Upper lobe of left lung (tissue), 6 donors: ENCODE measurements at regions not wholly inside any gene's neighbourhood (a gene's known extent, or its start where the extent isn't known, plus 50 kb on each side); places are given as distances from the start of the nearest gene placed in this dataset.

ENCODE experiments used
- ATAC-seq, 2 donors: fragments of 200-7000 bp; cut with Tn5 transposase; one replicate each; pipeline ENCODE4 v1.9.1; 2022; ENCODE audit warnings: mild to moderate bottlenecking in 2 of 2, moderate library complexity in 2 of 2; ENCODE audit not compliant: low FRiP score in 2 of 2
- DNase-seq, 2 donors: peaks; one replicate each; pipeline ENCODE4 v3.0.0-alpha.2; 2019 to 2020
- H3K27ac ChIP-seq, 4 donors: fragments of 200-600 bp; sonication (generic); one replicate each; pipeline ENCODE4 v1.5.1; 2016 to 2019
- H3K27me3 ChIP-seq, 4 donors: fragments of 200-600 bp; sonication (generic); one replicate each; pipeline ENCODE4 v1.5.1; 2017 to 2019
- H3K36me3 ChIP-seq, 4 donors: fragments of 200-600 bp; sonication (generic); one replicate each; pipeline ENCODE4 v1.5.1; 2016 to 2019
- H3K4me1 ChIP-seq, 4 donors: fragments of 200-600 bp; sonication (generic); one replicate each; pipeline ENCODE4 v1.5.1; 2018 to 2019
- H3K4me3 ChIP-seq, 4 donors: fragments of 200-600 bp; sonication (generic); one replicate each; pipeline ENCODE4 v1.5.1; 2017 to 2019; ENCODE audit warnings: mild to moderate bottlenecking in 2 of 4, moderate library complexity in 1 of 4
- H3K9me3 ChIP-seq, 4 donors: fragments of 200-600 bp; sonication (generic); one replicate each; pipeline ENCODE4 v1.5.1; 2018 to 2019
- CTCF ChIP-seq, 6 experiments: fragments of 450-650 bp in 4 of 6; fragments of 200-600 bp in 2 of 6; sonication (generic) in 2 of 6; IDR thresholded peaks; one replicate each; pipeline ENCODE4 v1.5.1; 2016 to 2019; ENCODE audit warnings: antibody characterized with exemption in 6 of 6
- EP300 ChIP-seq, 4 donors: sonication (generic); formaldehyde crosslinking; IDR thresholded peaks; one replicate each; pipeline ENCODE4 v1.5.1; 2017; ENCODE audit warnings: antibody characterized with exemption in 4 of 4, control low read depth in 2 of 4
- POLR2A ChIP-seq, 4 donors: fragments of 450-650 bp; IDR thresholded peaks; one replicate each; pipeline ENCODE4 v1.5.1; 2016 to 2017; ENCODE audit warnings: antibody characterized with exemption in 4 of 4, mild to moderate bottlenecking in 2 of 4
- POLR2AphosphoS5 ChIP-seq, 2 donors: sonication (generic); formaldehyde crosslinking; IDR thresholded peaks; one replicate each; pipeline ENCODE4 v1.5.1; 2017; ENCODE audit warnings: antibody characterized with exemption in 2 of 2
- WGBS, 2 donors: methylation state at CpG; one replicate each; pipeline ENCODE4 v1.1.5; 2017 to 2018; 5-methylcytosine and 5-hydroxymethylcytosine counted together
- donor health status: DM: no; HTN: no; CAD: no; lungs with moderate emphysema.
- donor health status: DM: no; HTN: yes; CAD: no; lungs with severe emphysema.

DNA sequence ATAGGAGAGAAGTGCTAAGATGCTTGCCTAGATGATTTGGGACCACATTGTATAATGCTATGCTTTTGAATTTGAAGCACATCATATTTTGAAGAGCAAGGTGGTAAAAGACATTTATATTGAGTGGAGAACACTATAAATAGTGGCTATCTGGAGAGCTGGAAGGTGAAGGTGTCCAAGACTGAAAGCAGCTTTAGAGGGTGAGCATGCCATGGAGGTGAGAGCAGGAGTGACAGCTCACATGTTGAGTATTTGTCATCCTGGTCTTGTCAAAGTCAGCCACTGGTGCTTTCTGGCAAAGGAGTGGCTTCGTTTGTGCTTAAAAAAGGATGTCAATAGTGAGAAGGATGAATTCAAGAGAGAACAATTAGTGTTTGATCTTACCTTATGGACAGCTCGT is 225.9 kb downstream of the COG6 start:
- DNase-seq = no peak
- ATAC-seq = no peak
- no peak for TF ChIP-seq POLR2AphosphoS5 (IDR thresholded peaks at IDR 0.05)
- no peak for TF ChIP-seq POLR2A (IDR thresholded peaks at IDR 0.05)
- TF ChIP-seq CTCF (IDR thresholded peaks at IDR 0.05) = no peak
- no peak for TF ChIP-seq EP300 (IDR thresholded peaks at IDR 0.05)
- H3K27me3 ChIP-seq = no peaks in the 10 kb centered on the region
- H3K4me1 ChIP-seq = peaks cover 0 to 5% (median 0%) of the 10 kb centered on the region in 4 donors
- WGBS, 2 donors = 38 to 44% methylated on average over 2 of the region's 2 CpGs
- peaks cover 0 to 12% (median 7%) of the 10 kb centered on the region in 4 donors for H3K9me3 ChIP-seq
- no peak overlapping the region for H3K27ac ChIP-seq
- no peaks in the 10 kb centered on the region for H3K36me3 ChIP-seq
- no peak overlapping the region for H3K4me3 ChIP-seq

- no peak for TF ChIP-seq POLR2AphosphoS5 (IDR thresholded peaks at IDR 0.05)
- TF ChIP-seq EP300 (IDR thresholded peaks at IDR 0.05) = no peak
- TF ChIP-seq CTCF (IDR thresholded peaks at IDR 0.05) = no peak
- no peak for TF ChIP-seq POLR2A (IDR thresholded peaks at IDR 0.05)
- Histone ChIP-seq H3K4me3 (no peak overlapping the region), H3K27me3 (no peaks in the 10 kb centered on the region), H3K4me1 (peaks cover 0 to 3% (median 0%) of the 10 kb centered on the region in 4 donors), H3K9me3 (peaks cover 0 to 12% (median 7%) of the 10 kb centered on the region in 4 donors), H3K36me3 (no peaks in the 10 kb centered on the region), H3K27ac (no peak overlapping the region)
- DNase-seq = no peak
- no peak for ATAC-seq
- WGBS, 2 donors = 31 to 47% methylated on average over 1 of the region's 1 CpG
These were observed 226.4 kb downstream of the COG6 start for GRCh38 chr13:39881887-39882286.

- Histone ChIP-seq H3K4me3 (no peak overlapping the region), H3K9me3 (peaks cover 0 to 12% (median 7%) of the 10 kb centered on the region in 4 donors), H3K27me3 (no peaks in the 10 kb centered on the region), H3K4me1 (no peaks in the 10 kb centered on the region), H3K36me3 (no peaks in the 10 kb centered on the region), H3K27ac (no peak overlapping the region)
- ATAC-seq = no peak
- WGBS, 2 donors = 45 to 90% methylated on average over 1 of the region's 1 CpG
- no peak for DNase-seq
- TF ChIP-seq POLR2AphosphoS5 (IDR thresholded peaks at IDR 0.05) (no peak), CTCF (IDR thresholded peaks at IDR 0.05) (no peak), POLR2A (IDR thresholded peaks at IDR 0.05) (no peak)
These were observed 228.7 kb downstream of the COG6 start for GRCh38 chr13:39884166-39884565.

DNA sequence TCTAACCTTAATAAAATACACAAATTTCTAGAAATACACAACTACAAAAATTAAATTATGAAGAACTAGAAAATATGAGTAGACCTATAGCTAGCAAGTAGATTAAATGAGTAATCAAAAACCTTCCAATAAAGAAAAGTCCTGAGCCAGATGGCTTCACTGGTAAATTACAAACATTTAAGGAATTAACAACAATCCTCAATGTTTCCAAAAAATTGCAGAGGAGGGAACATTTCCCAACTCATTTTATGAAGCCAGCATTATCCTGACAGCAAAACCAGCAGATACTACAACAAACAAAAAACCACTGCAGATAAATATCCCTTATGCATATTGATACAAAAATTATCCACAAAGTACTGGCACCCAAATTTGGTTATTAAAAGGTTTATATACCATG is 230.9 kb downstream of the COG6 start:
- DNase-seq = no peak
- Histone ChIP-seq H3K36me3 (no peaks in the 10 kb centered on the region), H3K27ac (no peak overlapping the region), H3K4me1 (no peaks in the 10 kb centered on the region), H3K4me3 (no peak overlapping the region), H3K9me3 (peaks cover 0 to 12% (median 7%) of the 10 kb centered on the region in 4 donors), H3K27me3 (no peaks in the 10 kb centered on the region)
- no peak for TF ChIP-seq CTCF (IDR thresholded peaks at IDR 0.05)
- TF ChIP-seq POLR2A (IDR thresholded peaks at IDR 0.05) = no peak
- TF ChIP-seq POLR2AphosphoS5 (IDR thresholded peaks at IDR 0.05) = no peak
- TF ChIP-seq EP300 (IDR thresholded peaks at IDR 0.05) = no peak
- ATAC-seq = no peak

DNA sequence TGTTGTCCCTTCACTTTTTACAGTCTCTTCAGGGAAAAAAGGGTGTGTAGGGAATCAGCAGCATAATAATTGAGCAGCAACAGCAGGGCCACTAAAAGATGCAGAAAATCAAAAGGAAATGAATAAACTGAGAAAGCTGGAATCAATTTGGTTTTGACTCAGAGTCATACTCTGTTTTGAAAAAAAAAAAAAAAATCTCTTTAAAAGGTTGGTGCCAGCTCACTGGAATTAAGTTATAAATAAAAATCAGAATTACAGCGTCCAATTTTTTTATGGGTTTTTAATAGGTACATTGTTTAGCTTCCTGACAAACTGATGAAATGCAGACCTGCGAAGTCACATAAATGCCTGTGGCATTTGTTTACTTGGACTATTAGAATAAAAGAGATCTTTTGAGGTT is 231.9 kb downstream of the COG6 start:
- H3K9me3 ChIP-seq = peaks cover 0 to 12% (median 7%) of the 10 kb centered on the region in 4 donors
- DNase-seq = no peak
- H3K36me3 ChIP-seq = no peaks in the 10 kb centered on the region
- H3K4me1 ChIP-seq = no peaks in the 10 kb centered on the region
- no peak overlapping the region for H3K4me3 ChIP-seq
- no peak overlapping the region for H3K27ac ChIP-seq
- WGBS, 2 donors = 68 to 74% methylated on average over 2 of the region's 2 CpGs
- no peaks in the 10 kb centered on the region for H3K27me3 ChIP-seq
- TF ChIP-seq POLR2A (IDR thresholded peaks at IDR 0.05) = no peak
- TF ChIP-seq POLR2AphosphoS5 (IDR thresholded peaks at IDR 0.05) = no peak
- TF ChIP-seq CTCF (IDR thresholded peaks at IDR 0.05) = no peak
- no peak for TF ChIP-seq EP300 (IDR thresholded peaks at IDR 0.05)
- no peak for ATAC-seq
